A549 (cell line): ENCODE measurements at regions not wholly inside any gene's neighbourhood (a gene's known extent, or its start where the extent isn't known, plus 50 kb on each side); places are given as distances from the start of the nearest gene placed in this dataset.

Experiments
- ATAC-seq, 2 experiments: fragments of 200-7000 bp in 1 of 2; fragments of >200 bp in 1 of 2; cut with Nextera tagmentation in 1 of 2; cut with Tn5 transposase in 1 of 2; 3 replicates each; pipeline versions ENCODE4 v1.8.0 to v1.9.1; 2018 to 2020; ENCODE audit warnings: mild to moderate bottlenecking in 1 of 2, moderate library complexity in 1 of 2
- CTCF ChIA-PET: fragments of 300-600 bp; sonication (Branson Sonifier 250); formaldehyde crosslinking; extraction: SDS; loops from one replicate; lab custom pipeline; 2021; ENCODE audit warnings: antibody characterized with exemption, inconsistent platforms; lab: Yijun Ruan, JAX
- POLR2A ChIA-PET: fragments of 350-600 bp; formaldehyde crosslinking; extraction: SDS; loops from one replicate; lab custom pipeline; 2021; ENCODE audit warnings: antibody characterized with exemption, inconsistent platforms; lab: Yijun Ruan, JAX
- DNase-seq, 2 experiments: peaks; one replicate each; pipeline versions ENCODE4 v3.0.0 to v3.0.0-alpha.2; 2011 to 2016; ENCODE audit warnings: low read depth in 1 of 2, low spot score in 1 of 2
- FAIRE-seq: peaks from 2 replicates; lab custom pipeline; 2011; peaks lifted over from hg19 to GRCh38; lab: Jason Lieb, UNC
- H3K27ac ChIP-seq, 2 experiments: fragments of >200 bp; sonication (Bioruptor Twin); formaldehyde crosslinking; 3 replicates each; pipeline ENCODE4 v1.5.1; 2016 to 2017
- H3K4me1 ChIP-seq: fragments of >200 bp; sonication (Bioruptor Twin); formaldehyde crosslinking; 3 replicates; pipeline ENCODE4 v1.6.1; 2016
- H3K4me2 ChIP-seq: fragments of >200 bp; sonication (Bioruptor Twin); formaldehyde crosslinking; 3 replicates; pipeline ENCODE4 v1.6.1; 2016
- H3K4me3 ChIP-seq: fragments of >200 bp; sonication (Bioruptor Twin); formaldehyde crosslinking; 3 replicates; pipeline ENCODE4 v1.5.1; 2016
- H3K9me3 ChIP-seq: fragments of >200 bp; sonication (Bioruptor Twin); formaldehyde crosslinking; 3 replicates; pipeline ENCODE4 v1.6.1; 2016
- CBX2 ChIP-seq: fragments of 200-600 bp; sonication (generic); IDR thresholded peaks from 2 replicates; pipeline ENCODE4 v1.6.1; 2016; ENCODE audit warnings: low read depth, mild to moderate bottlenecking, borderline replicate concordance
- CBX8 ChIP-seq: fragments of 200-600 bp; sonication (generic); IDR thresholded peaks from 2 replicates; pipeline ENCODE4 v1.6.1; 2016
- CEBPB ChIP-seq, 2 experiments: fragments of >200 bp in 1 of 2; sonication (Bioruptor Twin) in 1 of 2; formaldehyde crosslinking in 1 of 2; IDR thresholded peaks; 2 replicates each; pipeline ENCODE4 v1.6.1; 2012 to 2016
- CHD4 ChIP-seq: fragments of 200-600 bp; sonication (generic); IDR thresholded peaks from 2 replicates; pipeline ENCODE4 v1.6.1; 2016; ENCODE audit warnings: antibody characterized with exemption, mild to moderate bottlenecking, borderline replicate concordance
- CTCF ChIP-seq: fragments of >200 bp; sonication (Bioruptor Twin); formaldehyde crosslinking; IDR thresholded peaks from 3 replicates; pipeline ENCODE4 v1.5.1; 2016
- EHMT2 ChIP-seq: fragments of 200-600 bp; sonication (generic); IDR thresholded peaks from 2 replicates; pipeline ENCODE4 v1.6.1; 2016; ENCODE audit warnings: antibody characterized with exemption, low read depth, mild to moderate bottlenecking, moderate library complexity
- ELK1 ChIP-seq: fragments of 150-350 bp; IDR thresholded peaks from 2 replicates; pipeline ENCODE4 v1.6.1; 2014; ENCODE audit warnings: low read depth, mild to moderate bottlenecking, low read length
- EP300 ChIP-seq, 2 experiments: fragments of >200 bp; sonication (Bioruptor Twin); formaldehyde crosslinking; IDR thresholded peaks; 2 replicates in 1 of 2; 3 replicates in 1 of 2; pipeline ENCODE4 v1.6.1; 2016 to 2017
- ESRRA ChIP-seq: fragments of 150-350 bp; IDR thresholded peaks from 2 replicates; pipeline ENCODE4 v1.6.1; 2014; ENCODE audit warnings: mild to moderate bottlenecking, low read length, borderline replicate concordance
- HDAC2 ChIP-seq: fragments of 200-600 bp; sonication (generic); IDR thresholded peaks from 2 replicates; pipeline ENCODE4 v1.6.1; 2016
- HES2 ChIP-seq: fragments of >200 bp; sonication (Bioruptor Twin); formaldehyde crosslinking; IDR thresholded peaks from 2 replicates; pipeline ENCODE4 v1.6.1; 2016
- HEYL ChIP-seq: fragments of 250-450 bp; sonication (Bioruptor Pico); IDR thresholded peaks from 2 replicates; pipeline ENCODE4 v1.8.0; 2021; ENCODE audit warnings: mild to moderate bottlenecking, moderate library complexity
- HOXA7 ChIP-seq: fragments of 250-450 bp; sonication (Bioruptor Pico); IDR thresholded peaks from 2 replicates; pipeline ENCODE4 v1.5.0; 2020; ENCODE audit warnings: mild to moderate bottlenecking, moderate library complexity
- HOXB5 ChIP-seq: fragments of 250-450 bp; sonication (Bioruptor Pico); IDR thresholded peaks from 2 replicates; pipeline ENCODE4 v1.5.0; 2020; ENCODE audit warnings: mild to moderate bottlenecking, moderate library complexity
- JUN ChIP-seq, 2 experiments: fragments of >200 bp; sonication (Bioruptor Twin); formaldehyde crosslinking; IDR thresholded peaks; 2 replicates in 1 of 2; 3 replicates in 1 of 2; pipeline ENCODE4 v1.6.1; 2016 to 2017
- MAX ChIP-seq: IDR thresholded peaks from 2 replicates; pipeline ENCODE4 v1.6.1; 2012
- MAZ ChIP-seq: fragments of 150-350 bp; IDR thresholded peaks from 2 replicates; pipeline ENCODE4 v1.6.1; 2014; ENCODE audit warnings: antibody characterized with exemption, low read depth, low read length, borderline replicate concordance
- NPAS2 ChIP-seq: fragments of 250-450 bp; sonication (Bioruptor Pico); IDR thresholded peaks from 2 replicates; pipeline ENCODE4 v1.8.0; 2022; ENCODE audit warnings: mild to moderate bottlenecking, moderate library complexity, borderline replicate concordance
- NR3C1 ChIP-seq: fragments of >200 bp; sonication (Bioruptor Twin); formaldehyde crosslinking; IDR thresholded peaks from 3 replicates; pipeline ENCODE4 v1.6.1; 2017
- PBX3 ChIP-seq: IDR thresholded peaks from 2 replicates; pipeline ENCODE4 v1.6.1; 2012
- POLR2A ChIP-seq: IDR thresholded peaks from 2 replicates; pipeline ENCODE4 v1.6.1; 2012; ENCODE audit warnings: mild to moderate bottlenecking, low read length
- POLR2AphosphoS2 ChIP-seq: conservative IDR thresholded peaks from 2 replicates; pipeline ENCODE4 v1.6.1; 2012; ENCODE audit warnings: low read length, improper control_type of control experiment, inconsistent platforms
- RAD21 ChIP-seq, 2 experiments: fragments of >200 bp in 1 of 2; sonication (Bioruptor Twin) in 1 of 2; formaldehyde crosslinking in 1 of 2; IDR thresholded peaks in 1 of 2; conservative IDR thresholded peaks in 1 of 2; 2 replicates in 1 of 2; 3 replicates in 1 of 2; pipeline ENCODE4 v1.6.1; 2012 to 2018; ENCODE audit warnings: inconsistent platforms in 1 of 2
- REST ChIP-seq: fragments of 200-600 bp; sonication (generic); IDR thresholded peaks from 2 replicates; pipeline ENCODE4 v1.6.1; 2016; ENCODE audit warnings: antibody characterized with exemption, mild to moderate bottlenecking, moderate library complexity
- RFX5 ChIP-seq: fragments of 450-650 bp; IDR thresholded peaks from 2 replicates; pipeline ENCODE4 v1.7.1; 2014; ENCODE audit warnings: antibody characterized with exemption, mild to moderate bottlenecking, moderate library complexity
- RNF2 ChIP-seq: fragments of 200-600 bp; sonication (generic); IDR thresholded peaks from 2 replicates; pipeline ENCODE4 v1.6.1; 2016; ENCODE audit warnings: low read depth, mild to moderate bottlenecking, antibody characterized with exemption, moderate library complexity, borderline replicate concordance
- SMC3 ChIP-seq: fragments of >200 bp; sonication (Bioruptor Twin); formaldehyde crosslinking; IDR thresholded peaks from 3 replicates; pipeline ENCODE4 v1.6.1; 2018; ENCODE audit warnings: inconsistent platforms
- TP53 ChIP-seq: fragments of 250-450 bp; sonication (Bioruptor Pico); IDR thresholded peaks from 2 replicates; pipeline ENCODE4 v1.5.0; 2021; ENCODE audit warnings: mild to moderate bottlenecking, moderate library complexity
- ZNF302 ChIP-seq: fragments of 250-450 bp; sonication (Bioruptor Pico); IDR thresholded peaks from 2 replicates; pipeline ENCODE4 v1.9.0; 2021; ENCODE audit warnings: inconsistent platforms, mild to moderate bottlenecking, moderate library complexity
- WGBS: methylation state at CpG from one replicate; pipeline ENCODE4 v1.1.6; 2017; ENCODE audit errors: missing lambda C conversion rate; 5-methylcytosine and 5-hydroxymethylcytosine counted together

- FAIRE-seq (no peak), ATAC-seq (no peak)
- POLR2A ChIA-PET = no interaction called here
Observed at GRCh38 chr2:167440382-167440781, 552.1 kb downstream of the XIRP2 start.

GRCh38 chr2:167438206-167438605 is 549.9 kb downstream of the XIRP2 start:
- H3K4me3 ChIP-seq = no peak overlapping the region
- H3K4me1 ChIP-seq = no peaks in the 10 kb centered on the region
- no peak for DNase-seq
- ChIA-PET POLR2A (no interaction called here), CTCF (no interaction called here)
- no peak for ATAC-seq
- 15% methylated on average over 2 of the region's 2 CpGs for WGBS
- FAIRE-seq = no peak
- H3K27ac ChIP-seq = no peak overlapping the region
- H3K4me2 ChIP-seq = no peak overlapping the region
- no peaks in the 10 kb centered on the region for H3K9me3 ChIP-seq
- no peak for TF ChIP-seq RFX5
- no peak for TF ChIP-seq RNF2
- no peak for TF ChIP-seq MAX
- TF ChIP-seq ZNF302 (CRISPR knock-in tag) = no peak
- TF ChIP-seq PBX3 = no peak
- TF ChIP-seq HEYL (CRISPR knock-in tag) = no peak
- no peak for TF ChIP-seq JUN (IDR thresholded peaks at IDR 0.05)
- TF ChIP-seq NPAS2 (CRISPR knock-in tag) = no peak
- TF ChIP-seq CHD4 = no peak
- TF ChIP-seq, all 56 proteins: peak for 0

More at GRCh38 chr2:167440382-167440781, 552.1 kb downstream of the XIRP2 start:
- no peaks in the 10 kb centered on the region for H3K4me1 ChIP-seq
- no peak overlapping the region for H3K4me3 ChIP-seq
- CTCF ChIA-PET = no interaction called here
- no peak overlapping the region for H3K27ac ChIP-seq
- H3K9me3 ChIP-seq = no peaks in the 10 kb centered on the region
- TF ChIP-seq ELK1 = no peak
- no peak for TF ChIP-seq MAZ
- TF ChIP-seq NPAS2 (CRISPR knock-in tag) = no peak
- no peak for TF ChIP-seq HEYL (CRISPR knock-in tag)
- TF ChIP-seq HOXA7 (CRISPR knock-in tag) = no peak
- TF ChIP-seq EHMT2 = no peak
- no peak for TF ChIP-seq CBX2
- TF ChIP-seq ESRRA = no peak
- no peak for TF ChIP-seq CBX8
- TF ChIP-seq POLR2AphosphoS2 = no peak
- no peak for TF ChIP-seq ZNF302 (CRISPR knock-in tag)
- no peak for TF ChIP-seq HOXB5 (CRISPR knock-in tag)
- no peak for TF ChIP-seq SMC3
- TF ChIP-seq EP300 (IDR thresholded peaks at IDR 0.05) = no peak
- TF ChIP-seq RFX5 = no peak
- TF ChIP-seq POLR2A = no peak
- TF ChIP-seq NR3C1 = no peak
- TF ChIP-seq MAX = no peak
- no peak for TF ChIP-seq HDAC2
- TF ChIP-seq, all 56 proteins: peak for 0
- no peak overlapping the region for H3K4me2 ChIP-seq
- DNase-seq = no peak

GRCh38 chr2:167431949-167432348 is 543.7 kb downstream of the XIRP2 start:
- 7% methylated on average over 2 of the region's 2 CpGs for WGBS
- TF ChIP-seq SMC3 (no peak), CEBPB (IDR thresholded peaks at IDR 0.05) (no peak), REST (no peak), TP53 (CRISPR knock-in tag) (no peak), HES2 (no peak), RAD21 (conservative IDR thresholded peaks at IDR 0.05 in 1 of 2, IDR thresholded peaks at IDR 0.05 in 1 of 2) (no peak), CTCF (no peak)

More at GRCh38 chr2:167431949-167432348, 543.7 kb downstream of the XIRP2 start:
- Histone ChIP-seq H3K4me1 (no peaks in the 10 kb centered on the region), H3K4me3 (no peak overlapping the region), H3K9me3 (no peaks in the 10 kb centered on the region), H3K27ac (no peak overlapping the region), H3K4me2 (no peak overlapping the region)
- FAIRE-seq = no peak
- no peak for DNase-seq
- ChIA-PET CTCF (no interaction called here), POLR2A (no interaction called here)
- no peak for ATAC-seq
